Spinal cord (tissue), 9 donors: ENCODE measurements at regions not wholly inside any gene's neighbourhood (a gene's known extent, or its start where the extent isn't known, plus 50 kb on each side); places are given as distances from the start of the nearest gene placed in this dataset.
A peak's percentile ranks its signal among the peaks of the same experiment; 100 is the strongest.

Experiments
- DNase-seq, 6 donors: peaks; one replicate each; pipeline versions ENCODE4 v3.0.0 to v3.0.0-alpha.2; 2013 to 2015; ENCODE audit warnings: low spot score in 6 of 6, low read depth in 4 of 6
- H3K27ac ChIP-seq: one replicate; pipeline ENCODE4 v1.5.1; 2013; ENCODE audit warnings: low read depth, low read length, control low read depth
- H3K27me3 ChIP-seq: one replicate; pipeline ENCODE4 v1.6.1; 2013; ENCODE audit warnings: low read length; ENCODE audit not compliant: control insufficient read depth, insufficient read depth
- H3K36me3 ChIP-seq: one replicate; pipeline ENCODE4 v1.6.1; 2013; ENCODE audit warnings: low read length; ENCODE audit not compliant: control insufficient read depth, insufficient read depth
- H3K4me1 ChIP-seq: one replicate; pipeline ENCODE4 v1.6.1; 2013; ENCODE audit warnings: low read length; ENCODE audit not compliant: control insufficient read depth, insufficient read depth
- H3K4me3 ChIP-seq: one replicate; pipeline ENCODE4 v1.5.1; 2013; ENCODE audit warnings: low read depth, low read length, control low read depth
- H3K9me3 ChIP-seq: one replicate; pipeline ENCODE4 v1.6.1; 2013; ENCODE audit warnings: low read length; ENCODE audit not compliant: control insufficient read depth, insufficient read depth
- WGBS: methylation state at CpG from one replicate; pipeline ENCODE4 v1.1.5; 2013; ENCODE audit warnings: missing lambda C conversion rate; ENCODE audit not compliant: insufficient coverage; 5-methylcytosine and 5-hydroxymethylcytosine counted together
- donor health status: healthy.

- H3K9me3 ChIP-seq = no peaks in the 10 kb centered on the region
- DNase-seq = no peak
- no peaks in the 10 kb centered on the region for H3K27me3 ChIP-seq
- no peak overlapping the region for H3K27ac ChIP-seq
- no peaks in the 10 kb centered on the region for H3K36me3 ChIP-seq
- WGBS = 91% methylated on average over 4 of the region's 8 CpGs
- no peak overlapping the region for H3K4me3 ChIP-seq
- H3K4me1 ChIP-seq = peaks cover 45% of the 10 kb centered on the region
Observed at GRCh38 chr10:78966844-78967488, 101.8 kb upstream of the ZMIZ1 start.

GRCh38 chr10:78968300-78968942, 100.3 kb upstream of the ZMIZ1 start:
- 98% methylated on average over 4 of the region's 9 CpGs for WGBS
- no peaks in the 10 kb centered on the region for H3K27me3 ChIP-seq
- peaks cover 48% of the 10 kb centered on the region for H3K4me1 ChIP-seq
- no peaks in the 10 kb centered on the region for H3K9me3 ChIP-seq
- no peak overlapping the region for H3K4me3 ChIP-seq
- no peaks in the 10 kb centered on the region for H3K36me3 ChIP-seq
- H3K27ac ChIP-seq = no peak overlapping the region
- DNase-seq = no peak

- no peak overlapping the region for H3K4me3 ChIP-seq
- 72% methylated on average over 2 of the region's 3 CpGs for WGBS
- DNase-seq = no peak
- H3K4me1 ChIP-seq = peaks cover 44% of the 10 kb centered on the region
- H3K9me3 ChIP-seq = no peaks in the 10 kb centered on the region
- no peaks in the 10 kb centered on the region for H3K36me3 ChIP-seq
- H3K27me3 ChIP-seq = no peaks in the 10 kb centered on the region
- H3K27ac ChIP-seq = no peak overlapping the region
Observed at GRCh38 chr10:78968943-78969342, 99.8 kb upstream of the ZMIZ1 start.

GRCh38 chr10:78969719-78970118, 99.0 kb upstream of the ZMIZ1 start:
- DNase-seq = no peak
- WGBS = 89% methylated on average over 10 of the region's 10 CpGs

GRCh38 chr10:78970261-78970660, 98.5 kb upstream of the ZMIZ1 start:
- H3K27me3 ChIP-seq = no peaks in the 10 kb centered on the region
- peaks cover 46% of the 10 kb centered on the region for H3K4me1 ChIP-seq
- 95% methylated on average over 9 of the region's 10 CpGs for WGBS
- H3K9me3 ChIP-seq = no peaks in the 10 kb centered on the region
- no peaks in the 10 kb centered on the region for H3K36me3 ChIP-seq
- H3K4me3 ChIP-seq = no peak overlapping the region
- no peak for DNase-seq
- no peak overlapping the region for H3K27ac ChIP-seq

More at GRCh38 chr10:78969719-78970118, 99.0 kb upstream of the ZMIZ1 start:
- no peaks in the 10 kb centered on the region for H3K27me3 ChIP-seq
- H3K27ac ChIP-seq = no peak overlapping the region
- peaks cover 46% of the 10 kb centered on the region for H3K4me1 ChIP-seq
- no peaks in the 10 kb centered on the region for H3K9me3 ChIP-seq
- H3K4me3 ChIP-seq = no peak overlapping the region
- no peaks in the 10 kb centered on the region for H3K36me3 ChIP-seq

- DNase-seq = no peak
- Histone ChIP-seq H3K4me3 (no peak overlapping the region), H3K9me3 (no peaks in the 10 kb centered on the region), H3K4me1 (peaks cover 44% of the 10 kb centered on the region), H3K27ac (no peak overlapping the region), H3K27me3 (no peaks in the 10 kb centered on the region), H3K36me3 (no peaks in the 10 kb centered on the region)
- 82% methylated on average over 3 of the region's 5 CpGs for WGBS
Observed at GRCh38 chr10:78971094-78971682, 97.6 kb upstream of the ZMIZ1 start.

- peaks cover 48% of the 10 kb centered on the region for H3K4me1 ChIP-seq
- peak in 1 of 6 donors; percentile 27 for DNase-seq
- H3K4me3 ChIP-seq = no peak overlapping the region
- peak overlapping the region; percentile 94 for H3K27ac ChIP-seq
- no peaks in the 10 kb centered on the region for H3K36me3 ChIP-seq
- no peaks in the 10 kb centered on the region for H3K9me3 ChIP-seq
- no peaks in the 10 kb centered on the region for H3K27me3 ChIP-seq
- 29% methylated on average over 11 of the region's 11 CpGs for WGBS
Observed at GRCh38 chr10:78972160-78972946, 96.4 kb upstream of the ZMIZ1 start.

GRCh38 chr10:78972947-78973900, 95.5 kb upstream of the ZMIZ1 start:
- peak overlapping the region; percentile 32 for H3K4me3 ChIP-seq
- H3K4me1 ChIP-seq = peaks cover 54% of the 10 kb centered on the region
- WGBS = 3% methylated on average over 35 of the region's 49 CpGs
- no peaks in the 10 kb centered on the region for H3K27me3 ChIP-seq
- peak overlapping the region; percentile 94 for H3K27ac ChIP-seq
- no peaks in the 10 kb centered on the region for H3K9me3 ChIP-seq
- DNase-seq = peak; percentile 72 to 97 (median 84)
- no peaks in the 10 kb centered on the region for H3K36me3 ChIP-seq
